BE2C (cell line): ENCODE measurements at regions not wholly inside any gene's neighbourhood (a gene's known extent, or its start where the extent isn't known, plus 50 kb on each side); places are given as distances from the start of the nearest gene placed in this dataset.

ENCODE experiments used
- DNase-seq: peaks from one replicate; pipeline ENCODE4 v3.0.0-alpha.2; 2020
- H3K27me3 ChIP-seq: fragments of 250-450 bp; sonication (Bioruptor Pico); 2 replicates; pipeline ENCODE4 v1.5.1; 2020; ENCODE audit warnings: mild to moderate bottlenecking
- H3K36me3 ChIP-seq: fragments of 250-450 bp; sonication (Bioruptor Pico); 2 replicates; pipeline ENCODE4 v1.5.1; 2020; ENCODE audit warnings: mild to moderate bottlenecking
- H3K4me1 ChIP-seq: fragments of 250-450 bp; sonication (Bioruptor Pico); 2 replicates; pipeline ENCODE4 v1.5.1; 2020
- H3K4me3 ChIP-seq: 2 replicates; pipeline ENCODE4 v1.5.1; 2011; ENCODE audit warnings: low read depth, low read length
- H3K9me3 ChIP-seq: fragments of 250-450 bp; sonication (Bioruptor Pico); 2 replicates; pipeline ENCODE4 v1.5.1; 2020
- TF ChIP-seq, protein P1 (sequence below): IDR thresholded peaks from 2 replicates; pipeline ENCODE4 v1.5.1; 2012; ENCODE audit warnings: mild to moderate bottlenecking, low read depth, low read length

DNA sequence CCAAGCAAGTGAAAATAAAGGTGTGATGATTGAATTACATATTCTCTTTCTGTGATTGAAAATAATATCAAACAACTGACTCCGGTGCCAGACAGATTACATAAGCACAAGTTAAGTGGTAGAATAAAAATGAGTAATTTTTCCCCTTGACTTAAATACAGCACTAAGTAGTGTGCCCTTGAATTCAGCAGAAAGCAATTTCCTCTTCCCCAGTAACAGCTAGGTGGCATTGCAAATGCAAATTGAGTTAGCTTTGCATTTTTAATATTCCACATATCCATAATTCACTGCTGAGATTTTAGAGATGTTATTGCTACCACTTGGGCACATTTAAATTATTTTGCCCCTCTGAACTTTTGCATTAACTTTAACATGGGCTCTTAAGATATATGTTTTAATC, 89.8 kb upstream of the NPVF start:
- Histone ChIP-seq H3K36me3 (no peaks in the 10 kb centered on the region), H3K4me1 (no peaks in the 10 kb centered on the region), H3K9me3 (no peaks in the 10 kb centered on the region), H3K4me3 (no peak overlapping the region), H3K27me3 (peaks cover 22% of the 10 kb centered on the region)
- TF ChIP-seq, protein P1, sequence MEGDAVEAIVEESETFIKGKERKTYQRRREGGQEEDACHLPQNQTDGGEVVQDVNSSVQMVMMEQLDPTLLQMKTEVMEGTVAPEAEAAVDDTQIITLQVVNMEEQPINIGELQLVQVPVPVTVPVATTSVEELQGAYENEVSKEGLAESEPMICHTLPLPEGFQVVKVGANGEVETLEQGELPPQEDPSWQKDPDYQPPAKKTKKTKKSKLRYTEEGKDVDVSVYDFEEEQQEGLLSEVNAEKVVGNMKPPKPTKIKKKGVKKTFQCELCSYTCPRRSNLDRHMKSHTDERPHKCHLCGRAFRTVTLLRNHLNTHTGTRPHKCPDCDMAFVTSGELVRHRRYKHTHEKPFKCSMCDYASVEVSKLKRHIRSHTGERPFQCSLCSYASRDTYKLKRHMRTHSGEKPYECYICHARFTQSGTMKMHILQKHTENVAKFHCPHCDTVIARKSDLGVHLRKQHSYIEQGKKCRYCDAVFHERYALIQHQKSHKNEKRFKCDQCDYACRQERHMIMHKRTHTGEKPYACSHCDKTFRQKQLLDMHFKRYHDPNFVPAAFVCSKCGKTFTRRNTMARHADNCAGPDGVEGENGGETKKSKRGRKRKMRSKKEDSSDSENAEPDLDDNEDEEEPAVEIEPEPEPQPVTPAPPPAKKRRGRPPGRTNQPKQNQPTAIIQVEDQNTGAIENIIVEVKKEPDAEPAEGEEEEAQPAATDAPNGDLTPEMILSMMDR = no peak
- DNase-seq = no peak

DNA sequence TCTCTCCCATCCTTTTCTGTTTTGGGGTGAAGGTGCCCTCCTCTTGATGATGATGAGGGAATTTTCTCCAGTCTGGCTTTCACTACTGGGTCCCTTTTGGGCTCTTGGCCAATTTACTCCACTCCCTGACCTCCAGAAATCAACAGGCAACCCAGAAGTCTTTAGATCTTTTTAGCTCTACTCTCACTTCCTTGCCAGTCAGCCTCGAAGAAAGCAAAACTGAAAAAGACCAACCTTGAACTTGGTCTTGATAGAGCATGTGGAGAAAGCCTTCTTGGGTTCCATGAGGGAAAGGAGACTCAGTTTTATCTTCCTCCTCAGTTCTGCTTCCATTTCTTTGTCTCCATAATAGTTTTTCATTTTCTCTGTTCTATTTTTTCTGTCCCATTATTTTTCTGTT, 91.4 kb upstream of the NPVF start:
- TF ChIP-seq, protein P1 = no peak
- H3K9me3 ChIP-seq = no peaks in the 10 kb centered on the region

DNA sequence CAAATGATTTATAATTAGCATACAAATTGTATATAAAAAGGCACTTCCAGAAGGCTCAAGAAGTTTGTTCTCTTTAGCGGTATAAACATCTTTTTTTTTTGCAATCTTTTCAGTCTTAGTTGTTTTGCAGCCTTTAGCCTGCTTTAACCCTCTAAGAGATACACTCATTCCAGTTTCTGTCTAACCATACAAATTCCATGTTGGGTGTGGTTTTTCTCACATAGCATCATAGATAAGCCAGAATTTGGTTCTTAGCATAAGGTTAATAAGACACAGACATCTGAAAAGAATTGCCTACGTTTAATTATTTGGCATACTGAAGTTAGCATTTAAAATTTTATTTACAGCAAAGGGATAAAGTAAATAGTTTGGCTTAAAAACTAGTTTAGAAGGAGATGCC, 92.5 kb upstream of the NPVF start:
- no peaks in the 10 kb centered on the region for H3K36me3 ChIP-seq
- no peak for DNase-seq
- H3K9me3 ChIP-seq = no peaks in the 10 kb centered on the region
- peaks cover 22% of the 10 kb centered on the region for H3K27me3 ChIP-seq
- H3K4me1 ChIP-seq = no peaks in the 10 kb centered on the region
- TF ChIP-seq, protein P1 = no peak
- no peak overlapping the region for H3K4me3 ChIP-seq

More for the DNA sequence above, 91.4 kb upstream of the NPVF start:
- no peaks in the 10 kb centered on the region for H3K4me1 ChIP-seq
- H3K4me3 ChIP-seq = no peak overlapping the region
- no peaks in the 10 kb centered on the region for H3K36me3 ChIP-seq
- H3K27me3 ChIP-seq = peaks cover 22% of the 10 kb centered on the region
- DNase-seq = no peak

DNA sequence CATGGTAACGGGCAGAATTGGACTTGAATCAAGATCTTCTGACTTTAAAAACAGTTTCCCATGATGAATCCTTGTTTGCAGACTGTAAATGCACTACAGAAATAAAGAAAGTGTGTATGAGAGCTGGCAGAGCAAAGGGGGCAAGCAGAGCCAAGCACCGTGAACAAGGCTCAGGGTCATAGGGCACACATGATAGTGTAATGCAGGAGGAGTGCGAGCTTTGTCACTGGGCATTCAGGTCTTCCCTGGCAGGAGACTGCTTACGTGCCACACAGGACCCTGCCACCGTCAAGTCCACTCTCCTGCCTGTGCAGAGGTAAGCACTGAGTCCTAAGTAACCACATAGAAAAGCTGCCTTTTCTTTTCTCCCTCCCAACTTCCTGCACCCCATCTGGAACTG, 93.1 kb upstream of the NPVF start:
- TF ChIP-seq, protein P1 = no peak
- Histone ChIP-seq H3K4me1 (no peaks in the 10 kb centered on the region), H3K9me3 (no peaks in the 10 kb centered on the region), H3K27me3 (peaks cover 23% of the 10 kb centered on the region), H3K36me3 (no peaks in the 10 kb centered on the region), H3K4me3 (no peak overlapping the region)
- DNase-seq = no peak

DNA sequence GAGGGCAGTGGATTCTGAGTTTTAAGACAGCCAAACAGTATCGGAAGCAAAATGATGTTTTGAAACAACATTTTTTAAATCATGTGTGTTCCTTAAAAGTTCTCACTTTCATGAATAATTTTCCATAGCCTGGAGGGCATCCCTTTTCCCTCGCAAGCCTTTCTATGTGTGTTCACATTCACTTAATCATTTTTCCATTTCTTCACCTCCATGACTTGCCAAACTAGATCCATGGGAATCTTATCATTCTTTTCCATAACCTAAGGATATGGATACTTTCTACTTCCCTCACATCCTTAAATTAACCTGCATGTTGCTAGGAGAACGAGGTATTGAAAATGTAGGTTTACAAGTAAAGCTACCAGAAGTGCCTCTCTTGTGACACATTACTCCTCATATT, 94.2 kb upstream of the NPVF start:
- H3K9me3 ChIP-seq = no peaks in the 10 kb centered on the region
- TF ChIP-seq, protein P1 = no peak
- no peaks in the 10 kb centered on the region for H3K4me1 ChIP-seq
- no peak for DNase-seq
- H3K4me3 ChIP-seq = no peak overlapping the region
- H3K36me3 ChIP-seq = no peaks in the 10 kb centered on the region
- peaks cover 29% of the 10 kb centered on the region for H3K27me3 ChIP-seq

DNA sequence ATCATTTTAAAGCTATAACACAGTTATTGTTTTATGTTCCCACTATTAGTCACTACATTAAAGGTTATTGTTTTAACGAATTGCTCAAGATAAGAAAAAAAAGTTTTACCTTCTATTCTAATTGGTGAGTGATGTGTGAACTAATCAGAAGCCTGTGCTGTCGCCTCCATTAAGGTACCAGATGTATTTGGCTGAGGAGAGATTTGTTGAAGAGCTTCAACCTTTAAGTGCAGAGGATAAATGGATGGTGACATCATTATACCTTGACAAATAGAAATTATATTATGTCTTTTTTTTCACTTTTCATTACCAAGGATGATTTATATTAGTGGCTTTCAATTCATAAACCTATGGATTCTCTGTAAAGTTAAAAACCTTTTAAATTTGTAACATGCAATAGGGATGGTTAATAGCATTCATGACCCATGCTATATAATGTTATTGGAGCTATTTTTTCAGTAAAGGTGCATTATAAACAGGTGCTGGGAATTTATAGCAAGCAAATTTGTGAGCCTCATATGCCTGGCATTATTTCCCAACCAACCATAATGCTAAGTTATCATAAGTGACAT, 97.0 kb upstream of the NPVF start:
- Histone ChIP-seq H3K9me3 (no peaks in the 10 kb centered on the region), H3K36me3 (no peaks in the 10 kb centered on the region), H3K4me3 (no peak overlapping the region), H3K27me3 (peaks cover 18% of the 10 kb centered on the region), H3K4me1 (no peaks in the 10 kb centered on the region)
- no peak for DNase-seq
- TF ChIP-seq, protein P1 = no peak
